HUDEP-2 (cell line): ENCODE measurements at regions not wholly inside any gene's neighbourhood (a gene's known extent, or its start where the extent isn't known, plus 50 kb on each side); places are given as distances from the start of the nearest gene placed in this dataset.

Source experiments
- DNase-seq, 76 experiments: peaks; one replicate each; lab custom pipeline; 2025; ENCODE audit not compliant: unreplicated experiment in 76 of 76; lab: John Stamatoyannopoulos, UW

DNA sequence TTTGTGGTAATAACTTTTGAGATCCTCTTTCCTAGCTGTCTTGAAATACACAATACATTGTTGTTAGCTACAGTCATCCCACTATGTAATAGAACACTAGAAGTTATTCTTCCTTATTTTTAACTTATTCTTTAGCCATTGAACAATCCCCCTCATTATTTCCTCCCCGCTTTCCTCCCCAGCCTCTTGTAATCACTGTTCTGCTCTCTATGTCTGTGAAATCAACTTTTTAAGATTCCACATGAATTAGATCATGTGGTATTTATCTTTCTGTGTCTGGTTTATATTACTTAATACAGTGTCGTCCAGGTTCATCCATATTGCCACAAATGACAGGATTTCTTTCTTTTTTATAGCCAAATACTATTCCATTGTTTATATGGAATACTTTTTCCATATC, 72.9 kb downstream of the SLC10A2 start:
- no peak for DNase-seq

DNA sequence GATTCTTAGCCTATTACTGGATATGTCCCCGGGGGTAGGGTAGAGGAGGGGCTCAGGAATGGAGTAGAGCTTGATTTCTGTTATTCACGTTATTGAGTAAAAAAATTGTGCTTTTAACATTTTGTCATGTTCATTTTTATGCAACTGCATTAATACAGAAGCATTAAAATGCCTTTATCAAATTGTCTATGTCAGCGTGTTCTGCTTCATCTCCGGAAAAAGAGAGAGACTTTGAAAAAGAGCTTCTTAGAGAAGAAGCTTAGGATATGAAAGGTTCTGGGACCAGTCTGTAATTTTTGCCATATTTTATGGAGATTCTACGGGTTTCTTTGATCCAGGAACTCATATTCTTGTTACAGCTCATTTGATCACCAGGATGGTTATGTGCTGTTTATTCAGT, 82.0 kb downstream of the SLC10A2 start:
- DNase-seq, result no peak

DNA sequence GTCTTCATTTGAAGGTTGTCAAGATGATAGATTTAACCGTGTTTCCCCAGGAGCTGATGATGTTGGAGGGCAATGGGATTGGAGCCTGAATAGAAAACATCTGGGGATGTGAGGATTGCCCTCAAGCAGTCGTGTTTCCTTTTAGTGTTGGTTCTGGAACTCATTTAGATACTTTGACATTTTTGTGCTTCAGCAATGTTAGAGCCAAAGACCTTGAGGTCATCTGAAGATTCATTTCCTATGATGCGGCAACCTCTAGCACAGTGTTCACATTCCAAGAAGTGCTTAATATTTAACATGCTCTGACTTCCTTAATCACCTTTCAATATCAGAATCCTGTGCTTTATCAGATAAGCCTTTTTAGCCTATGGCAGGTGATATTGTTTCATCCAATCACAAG, 82.7 kb downstream of the SLC10A2 start:
- DNase-seq, result no peak

DNA sequence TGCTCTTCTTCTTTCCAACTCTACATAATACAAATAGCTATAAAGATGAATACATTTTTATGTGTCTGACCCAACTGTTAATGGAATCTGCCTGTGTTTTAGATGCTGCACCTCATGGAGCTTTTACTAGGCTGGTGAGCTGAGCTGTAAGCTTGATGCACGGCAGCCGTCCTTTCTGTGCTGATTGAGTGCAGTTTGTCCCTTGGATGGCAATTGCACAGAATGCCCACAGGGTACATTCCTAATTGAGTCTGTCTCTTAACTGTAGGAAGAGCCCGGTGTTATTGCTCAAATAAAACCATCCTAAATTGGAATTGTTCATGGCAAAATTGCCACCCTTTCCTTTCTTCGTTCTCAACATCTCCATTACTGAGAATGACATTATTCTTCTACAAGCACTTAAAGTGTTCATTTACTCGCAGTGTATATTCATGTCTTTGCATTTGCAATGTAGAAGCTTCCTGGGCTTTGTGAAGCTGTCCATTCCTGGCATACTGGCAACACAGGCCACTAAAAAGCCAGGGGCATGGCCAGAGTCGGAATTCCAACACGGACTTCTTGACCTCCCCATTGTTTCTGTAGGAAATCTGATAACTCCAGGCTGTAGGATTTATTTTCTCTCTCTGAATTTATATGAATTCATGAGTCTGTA, 85.8 kb downstream of the SLC10A2 start:
- no peak for DNase-seq

DNA sequence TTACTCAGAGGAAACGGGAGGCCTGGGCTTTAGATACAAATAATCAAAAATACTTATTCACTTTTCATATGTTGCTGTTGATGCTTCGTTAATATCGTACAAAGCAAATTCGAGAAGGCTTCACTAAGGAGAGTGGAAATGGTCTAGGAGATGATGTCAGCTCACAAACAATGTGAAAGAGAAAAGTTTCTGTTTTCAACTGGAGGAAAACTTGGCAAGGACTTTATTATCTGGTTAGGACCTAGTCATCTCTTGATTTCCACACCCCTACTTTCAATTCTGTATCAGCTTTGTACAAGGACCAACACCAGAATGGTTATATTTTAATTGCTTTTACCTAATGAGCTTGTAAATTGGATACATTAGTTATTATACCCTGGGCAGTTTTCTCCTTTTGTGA, 88.0 kb downstream of the SLC10A2 start:
- no peak for DNase-seq

DNA sequence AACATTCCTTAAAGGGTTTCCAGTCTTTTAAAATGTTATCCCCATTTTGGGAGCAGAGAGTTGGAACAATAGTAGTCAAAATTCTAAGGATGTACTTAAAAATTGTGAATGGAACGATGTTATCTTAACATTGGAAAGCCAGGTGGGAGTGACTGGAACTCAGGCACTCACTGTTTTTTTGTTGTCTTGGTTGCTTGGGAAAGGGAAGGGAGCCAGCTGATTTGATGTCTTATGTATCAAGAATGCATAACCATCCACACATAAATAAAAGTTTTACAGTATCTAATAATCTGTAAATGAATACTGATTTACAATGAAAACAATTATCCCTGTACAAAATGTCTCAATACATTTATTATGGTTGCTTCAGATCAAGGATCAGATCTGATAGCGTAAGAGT, 88.7 kb downstream of the SLC10A2 start:
- no peak for DNase-seq

DNA sequence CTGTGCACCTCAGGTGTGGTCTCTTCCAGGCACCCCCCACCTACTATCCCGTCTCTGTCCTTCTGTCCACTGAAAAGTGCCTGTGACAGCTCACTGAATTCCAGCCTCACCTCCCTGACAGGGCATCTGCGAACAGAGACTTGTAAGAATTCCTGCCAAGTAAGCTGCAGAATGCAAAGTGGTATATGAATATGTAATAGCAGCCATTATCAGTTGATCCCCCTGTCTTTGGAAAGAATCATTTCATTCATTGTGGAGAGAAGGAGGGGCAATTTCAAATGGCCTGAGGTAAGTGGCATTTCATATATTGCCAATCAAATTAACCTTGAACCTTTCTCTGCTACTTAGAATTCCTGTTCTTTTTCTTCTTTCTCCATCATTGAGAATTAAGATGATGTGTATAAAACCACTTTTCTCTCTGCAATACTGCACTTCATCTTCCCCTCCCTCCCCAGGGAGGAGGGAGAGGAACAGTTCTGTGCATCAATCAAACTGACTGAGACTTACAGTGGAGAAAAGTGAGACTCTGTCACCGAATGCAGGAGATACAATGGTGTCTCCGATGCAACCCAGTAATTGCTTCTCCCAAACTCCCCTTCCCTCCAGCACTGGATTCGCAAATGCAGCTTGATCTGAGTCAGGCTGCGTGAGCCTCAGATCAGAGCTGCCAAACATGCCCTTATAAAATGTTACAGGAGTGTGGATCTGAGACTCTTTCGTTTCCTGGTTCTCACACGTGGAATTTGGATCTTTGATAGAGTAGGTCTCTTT, 91.7 kb downstream of the SLC10A2 start:
- DNase-seq, result no peak

DNA sequence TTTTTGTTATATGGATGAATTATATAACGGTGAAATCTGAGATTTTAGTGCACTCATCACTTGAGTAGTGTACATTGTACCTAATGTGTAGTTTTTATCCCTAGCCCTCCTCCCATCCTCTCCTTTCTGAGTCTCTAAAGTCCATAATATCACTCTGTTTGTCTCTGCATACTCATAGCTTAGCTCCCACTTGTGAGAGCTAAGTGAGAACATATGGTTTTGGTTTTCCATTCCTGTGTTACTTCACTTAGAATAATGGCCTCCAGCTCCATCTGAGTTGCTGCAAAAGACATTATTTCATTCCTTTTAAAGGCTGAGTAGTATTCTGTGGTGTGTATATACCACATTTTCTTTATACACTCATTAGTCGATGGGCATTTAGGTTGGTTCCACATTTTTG, 94.0 kb downstream of the SLC10A2 start:
- no peak for DNase-seq

DNA sequence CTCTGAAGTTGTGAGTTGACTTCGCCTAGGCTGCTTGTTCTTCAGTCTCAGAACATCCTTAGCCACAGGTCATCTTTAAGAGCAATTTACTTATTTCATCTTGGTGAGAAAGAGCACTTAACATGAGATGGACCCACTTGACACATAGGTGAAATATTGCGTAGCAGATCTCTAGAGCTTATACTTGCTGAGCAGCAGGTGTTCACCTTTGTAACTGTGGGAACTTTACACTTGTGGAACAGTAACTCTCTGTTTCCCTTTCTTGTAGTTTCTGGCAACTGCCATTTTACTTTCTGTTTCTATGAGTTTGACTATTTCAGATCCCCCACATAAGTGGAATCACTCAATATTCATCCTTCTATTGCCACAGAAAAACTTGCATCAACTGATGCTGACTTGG, 95.7 kb downstream of the SLC10A2 start:
- DNase-seq, result no peak

DNA sequence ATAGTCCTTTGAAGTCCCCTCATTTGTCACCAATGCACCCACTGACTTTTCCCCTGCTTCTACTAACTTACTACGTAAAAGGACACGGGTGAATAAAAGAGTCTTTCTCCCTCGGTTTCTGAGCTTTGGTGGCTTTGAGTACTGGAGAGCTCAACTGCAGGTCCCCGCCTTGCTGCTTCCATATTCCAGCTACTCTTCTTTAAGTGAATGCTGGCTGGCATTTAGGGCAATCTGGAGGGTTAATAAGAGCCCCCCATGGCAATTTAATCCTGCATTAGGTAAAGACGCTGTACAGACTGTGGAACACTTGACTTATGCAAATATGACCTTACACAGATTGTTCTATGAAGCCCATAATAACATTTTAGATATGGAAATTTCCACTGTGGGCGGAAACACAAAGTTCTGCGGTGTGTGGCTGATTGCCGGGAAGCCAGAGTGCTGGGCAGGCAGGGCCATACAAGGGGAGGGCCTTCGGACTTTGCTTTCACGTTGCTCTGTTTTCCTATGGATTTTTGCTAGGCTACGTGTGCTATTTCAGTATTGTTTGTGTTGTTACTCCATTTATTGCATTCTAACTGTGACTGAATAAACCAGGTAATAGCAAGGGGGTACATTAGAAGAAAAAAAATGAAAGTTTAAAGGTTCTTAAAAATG, 97.5 kb downstream of the SLC10A2 start:
- no peak for DNase-seq

DNA sequence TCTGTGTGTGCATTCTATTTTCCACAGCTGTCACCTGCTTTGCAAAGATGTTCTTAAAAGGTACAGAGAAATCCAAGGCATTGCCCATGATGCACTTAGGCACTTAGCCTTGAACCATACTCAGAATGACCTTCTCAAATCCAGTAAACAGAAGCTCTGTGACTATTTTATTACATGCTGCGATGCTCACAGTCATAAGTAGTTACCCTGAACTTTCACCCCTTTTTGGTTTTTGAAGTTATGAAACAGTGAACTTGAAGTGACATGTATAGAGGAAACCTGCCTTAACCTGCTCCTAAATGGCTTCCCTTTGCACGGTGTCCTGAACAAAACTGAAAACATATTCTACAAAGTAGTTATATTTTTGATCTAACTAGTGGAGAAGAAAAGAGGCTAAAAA, 100.4 kb downstream of the SLC10A2 start:
- no peak for DNase-seq

DNA sequence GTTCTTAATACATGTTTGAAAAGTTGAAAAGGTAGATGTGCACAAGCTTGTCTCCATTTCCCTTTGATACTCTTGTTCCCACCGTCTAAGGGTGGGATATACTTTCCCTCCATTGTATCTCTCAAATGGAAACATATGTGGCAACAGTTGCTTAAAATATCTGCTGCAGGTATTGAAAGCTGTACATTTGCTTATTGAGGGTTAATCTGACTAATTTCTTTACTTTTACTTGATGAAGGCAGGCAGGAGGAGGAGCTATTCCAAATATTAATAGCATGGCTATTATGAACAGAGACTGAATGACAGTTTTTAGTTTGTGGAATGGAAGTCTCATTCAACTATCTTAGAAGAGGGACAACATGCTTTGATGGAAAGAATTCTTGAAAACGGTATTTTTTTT, 103.8 kb downstream of the SLC10A2 start:
- DNase-seq, result no peak

DNA sequence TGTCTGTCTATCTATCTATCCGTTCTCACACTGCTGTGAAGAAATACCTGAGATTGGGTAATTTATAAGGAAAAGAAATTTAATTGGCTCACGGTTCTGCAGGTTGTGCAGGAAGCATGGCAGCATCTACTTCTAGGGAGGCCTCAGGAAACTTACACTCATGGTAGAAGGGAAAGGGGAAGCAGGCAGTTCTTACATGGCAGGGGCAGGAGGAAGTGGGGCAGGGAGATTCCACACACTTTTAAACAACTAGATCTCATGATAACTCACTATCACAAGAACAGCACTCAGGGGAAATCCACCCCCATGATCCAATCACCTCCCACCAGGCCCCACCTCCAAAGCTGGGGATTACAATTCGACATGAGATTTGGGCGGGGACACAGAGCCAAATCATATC, 105.3 kb downstream of the SLC10A2 start:
- DNase-seq, result no peak

DNA sequence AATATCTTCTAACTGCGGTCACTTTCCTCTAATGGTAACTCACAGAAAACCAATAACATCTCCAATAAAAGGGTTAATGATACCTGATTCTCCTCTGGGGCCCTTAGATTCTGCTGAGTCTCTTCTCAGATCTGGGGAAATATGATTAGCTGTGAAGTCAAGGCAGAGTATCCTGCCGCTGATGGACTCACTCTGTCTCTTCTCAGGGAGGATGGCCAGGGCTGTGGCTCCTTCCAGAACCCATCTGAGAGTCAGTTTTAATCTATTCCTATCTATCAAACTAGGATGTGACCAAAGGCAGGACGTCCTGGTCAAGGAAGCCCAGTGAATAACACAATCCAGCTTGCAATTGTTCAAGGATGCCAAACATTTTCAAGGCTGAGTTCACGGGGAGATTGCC, 109.8 kb downstream of the SLC10A2 start:
- DNase-seq, result no peak

DNA sequence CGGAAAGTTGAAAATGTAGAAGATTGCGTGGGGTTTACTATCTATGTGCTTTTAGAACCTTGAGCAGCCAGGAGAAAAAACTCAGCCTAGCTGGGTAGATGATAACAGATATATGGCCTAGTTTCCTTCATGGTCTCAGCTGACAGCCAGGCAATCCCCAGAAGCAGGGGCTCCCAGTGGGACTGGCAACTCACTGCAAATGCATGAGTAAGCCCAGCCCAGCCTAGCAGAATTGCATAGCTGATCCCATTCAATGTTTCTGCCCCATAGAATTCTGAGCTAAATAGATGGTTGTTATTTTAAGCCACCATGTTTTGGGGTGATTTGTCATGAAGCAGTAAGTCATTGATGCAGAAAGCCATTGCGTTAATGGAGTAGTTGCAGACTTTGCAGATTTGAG, 108.5 kb downstream of the ERCC5 start:
- DNase-seq, result no peak

DNA sequence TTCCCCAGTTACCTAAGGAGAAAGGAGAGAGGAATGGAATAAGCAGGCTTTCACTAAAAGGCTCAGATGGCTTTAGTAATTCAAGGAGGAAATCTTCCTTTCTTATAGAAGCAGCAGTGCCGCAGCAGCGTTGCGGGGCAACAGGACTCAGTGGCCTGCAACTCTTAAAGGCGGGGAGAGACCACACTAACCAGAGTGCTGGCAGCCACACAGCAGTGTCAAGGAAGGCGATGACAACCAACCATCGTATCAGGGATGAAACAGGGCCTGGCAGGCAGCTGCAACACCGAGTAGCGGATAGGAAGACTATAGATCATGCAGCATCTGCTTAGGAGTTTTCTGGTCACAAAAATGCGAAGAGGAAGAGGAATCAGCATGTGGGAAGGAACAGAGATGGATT, 106.0 kb downstream of the ERCC5 start:
- DNase-seq, result no peak

DNA sequence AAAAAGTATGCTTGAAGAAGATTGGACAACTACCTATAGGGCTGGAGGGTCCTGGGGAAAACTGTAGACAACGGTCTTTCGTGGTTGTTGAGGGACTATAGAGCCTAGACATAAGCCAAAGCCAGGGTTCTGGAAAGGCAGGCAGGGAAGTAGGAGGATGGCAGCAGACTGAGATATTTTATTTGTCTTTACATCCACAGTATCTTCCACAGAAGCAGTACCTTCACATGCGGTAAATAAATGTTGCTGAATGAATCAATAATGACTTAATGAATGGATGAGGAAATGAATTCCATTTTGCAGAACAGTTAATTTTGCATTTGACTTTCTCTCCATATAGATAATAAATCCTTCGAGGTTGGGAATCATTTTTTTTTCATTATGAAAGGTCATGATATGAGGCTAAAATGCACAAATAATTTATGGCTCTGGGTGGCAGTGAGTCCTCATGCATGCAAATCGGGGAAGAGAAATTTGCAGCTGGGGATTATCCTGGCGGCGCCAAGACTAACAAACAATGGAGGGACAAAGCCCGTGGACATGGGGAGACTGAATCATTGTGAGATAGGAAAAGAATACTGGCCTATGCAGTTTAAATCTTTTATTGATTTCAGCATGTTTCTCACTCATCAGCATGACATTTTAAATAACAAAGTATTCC, 102.0 kb downstream of the ERCC5 start:
- DNase-seq, result no peak

DNA sequence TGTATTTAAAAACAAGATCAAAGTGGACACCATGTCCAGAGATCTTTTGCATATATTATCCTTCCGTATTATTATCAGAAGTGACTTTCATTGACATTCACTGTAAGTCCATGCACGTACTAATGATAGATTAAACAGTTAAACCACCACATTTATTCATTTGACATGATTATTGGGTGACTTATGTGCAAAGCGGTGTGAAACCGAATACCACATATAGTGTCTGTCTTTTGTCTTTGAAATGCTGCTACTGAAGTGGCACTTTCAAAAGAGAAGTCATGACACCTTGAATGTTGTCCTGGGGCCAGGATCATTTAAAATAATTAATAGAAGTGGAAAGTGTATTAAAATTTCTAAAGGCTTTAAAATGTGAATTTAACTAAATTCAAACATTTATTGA, 100.1 kb downstream of the ERCC5 start:
- DNase-seq, result no peak

DNA sequence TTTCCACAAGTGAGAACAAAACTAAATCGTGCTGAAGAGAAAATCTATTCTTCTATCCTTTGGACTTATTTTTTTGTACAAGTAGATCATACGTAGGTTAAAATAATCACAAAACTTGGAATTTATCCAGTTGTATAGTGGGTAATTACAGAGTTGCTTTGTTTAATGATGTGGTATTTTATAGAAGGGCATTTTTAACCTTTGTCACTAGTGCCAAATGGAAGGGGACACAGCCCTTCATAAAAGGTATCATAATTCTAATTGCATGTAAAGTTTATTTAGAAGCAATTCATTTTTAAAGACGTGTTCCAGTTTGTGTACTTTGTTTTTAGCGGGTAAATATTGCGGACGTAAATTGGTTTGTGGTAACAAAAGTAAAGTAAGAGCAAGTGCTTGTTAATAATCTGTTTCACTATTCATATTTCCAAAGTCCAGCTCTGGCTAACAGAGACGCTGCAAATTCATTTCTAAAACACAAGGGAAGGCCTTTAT, 99.5 kb downstream of the ERCC5 start:
- no peak for DNase-seq

DNA sequence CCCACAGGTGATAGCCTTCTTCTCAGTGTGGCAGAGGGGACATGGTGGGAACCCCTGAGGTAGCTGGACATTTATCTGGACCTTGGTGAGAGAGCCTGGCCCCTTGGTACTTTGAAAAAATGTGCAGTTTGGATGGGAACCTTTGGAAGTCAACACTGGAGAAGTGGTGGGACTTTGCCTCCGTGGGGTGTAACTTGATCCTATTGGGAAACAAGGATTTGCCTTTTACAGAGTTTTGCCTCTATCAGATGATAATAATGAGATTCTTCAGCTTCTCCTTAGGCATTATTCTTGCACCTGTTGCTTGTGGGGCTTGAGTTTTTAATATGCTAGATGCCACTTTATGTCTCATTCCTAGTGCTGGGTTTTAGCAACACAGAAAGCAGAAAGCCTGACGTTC, 99.0 kb downstream of the ERCC5 start:
- no peak for DNase-seq

DNA sequence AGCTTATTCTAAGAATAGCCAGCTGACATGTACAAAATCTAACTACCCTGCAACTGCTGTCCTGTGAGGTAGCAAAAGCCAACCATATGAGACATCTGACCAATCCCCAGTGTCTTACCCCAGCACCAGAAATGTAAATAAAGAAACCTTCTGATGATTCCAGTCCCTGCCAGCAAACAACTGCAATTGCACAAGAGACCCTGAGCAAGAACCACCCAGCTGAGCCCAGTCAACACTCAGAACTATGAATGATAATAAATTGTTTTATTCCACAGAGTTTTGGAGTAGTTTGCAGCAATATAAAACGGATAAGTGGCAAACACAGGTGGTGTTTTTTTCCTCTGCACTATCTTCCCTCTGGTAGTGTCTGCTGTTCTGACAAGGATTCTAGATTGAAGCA, 94.9 kb downstream of the ERCC5 start:
- no peak for DNase-seq
